ENCODE measurements at regions not wholly inside any gene's neighbourhood (a gene's known extent, or its start where the extent isn't known, plus 50 kb on each side); places are given as distances from the start of the nearest gene placed in this dataset.

DNA sequence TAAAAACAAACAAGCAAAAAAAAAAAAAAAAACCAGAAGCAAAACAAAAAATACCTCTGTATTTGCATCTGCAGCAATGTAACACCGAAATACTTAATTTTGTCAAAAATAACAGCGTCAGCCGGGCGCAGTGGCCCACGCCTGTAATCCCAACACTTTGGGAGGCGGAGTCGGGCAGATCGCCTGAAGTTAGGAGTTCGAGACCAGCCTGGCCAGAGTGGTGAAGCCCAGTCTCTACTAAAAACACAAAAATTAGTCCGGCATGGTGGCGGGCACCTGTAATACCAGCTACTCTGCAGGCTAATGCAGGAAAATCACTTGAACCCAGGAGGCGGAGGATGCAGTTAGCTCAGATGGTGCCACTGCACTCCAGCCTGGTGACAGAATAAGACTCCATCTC is 683.5 kb upstream of the CA10 start:
- no peak for TF ChIP-seq CTCF (tag by site-specific recombination; IDR thresholded peaks at IDR 0.05)
- no peak for TF ChIP-seq PBX3 (CRISPR knock-in tag; IDR thresholded peaks at IDR 0.05)
